ENCODE measurements at regions not wholly inside any gene's neighbourhood (a gene's known extent, or its start where the extent isn't known, plus 50 kb on each side); places are given as distances from the start of the nearest gene placed in this dataset.
"Not testable (repeated sequence)": the region's sequence is repeated elsewhere in the genome, so short reads cannot be mapped to it uniquely, and the experiment has no call there.

DNA sequence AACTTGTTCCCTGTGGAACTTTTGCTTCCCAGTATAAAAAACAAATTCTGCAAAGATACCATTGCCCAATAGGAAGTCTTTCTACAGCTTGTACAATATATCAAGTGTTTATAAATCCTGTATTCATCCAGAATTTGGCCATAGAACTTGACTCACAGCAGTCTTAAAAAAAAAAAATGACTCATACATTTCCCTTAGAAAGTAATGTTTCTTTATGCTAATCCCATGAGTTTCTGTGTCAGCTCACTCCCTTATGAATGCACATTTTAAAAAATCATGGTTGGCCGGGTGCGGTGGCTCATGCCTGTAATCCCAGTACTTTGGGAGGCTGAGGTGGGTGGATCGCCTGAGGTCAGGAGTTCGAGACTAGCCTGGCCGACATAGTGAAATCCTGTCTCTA, 89.3 kb upstream of the DMRT1 start:
- H3K36me3 ChIP-seq (ENCODE audit: control insufficient read depth in 4 of 4, insufficient read depth in 3 of 4, low read depth in 1 of 4, low read length in 3 of 4), result peaks cover 2 to 19% (median 7%) of the 10 kb centered on the region in 4 donors
- H3K4me3 ChIP-seq (ENCODE audit: low read depth in 1 of 3, low read length in 3 of 3), result no peak overlapping the region
- no peak overlapping the region for H3K9ac ChIP-seq (ENCODE audit: low read depth in 1 of 2, low read length in 2 of 2)
- peaks cover 0 to 20% (median 4%) of the 10 kb centered on the region in 4 donors for H3K4me1 ChIP-seq (ENCODE audit: control insufficient read depth in 4 of 4, insufficient read depth in 4 of 4, low read length in 3 of 4)
- TF ChIP-seq SP1 (IDR thresholded peaks at IDR 0.05) (no peak), HNF4G (IDR thresholded peaks at IDR 0.05) (no peak), EGR1 (IDR thresholded peaks at IDR 0.05; ENCODE audit: low read depth in 2 of 2) (no peak)
- TF ChIP-seq, protein P1, sequence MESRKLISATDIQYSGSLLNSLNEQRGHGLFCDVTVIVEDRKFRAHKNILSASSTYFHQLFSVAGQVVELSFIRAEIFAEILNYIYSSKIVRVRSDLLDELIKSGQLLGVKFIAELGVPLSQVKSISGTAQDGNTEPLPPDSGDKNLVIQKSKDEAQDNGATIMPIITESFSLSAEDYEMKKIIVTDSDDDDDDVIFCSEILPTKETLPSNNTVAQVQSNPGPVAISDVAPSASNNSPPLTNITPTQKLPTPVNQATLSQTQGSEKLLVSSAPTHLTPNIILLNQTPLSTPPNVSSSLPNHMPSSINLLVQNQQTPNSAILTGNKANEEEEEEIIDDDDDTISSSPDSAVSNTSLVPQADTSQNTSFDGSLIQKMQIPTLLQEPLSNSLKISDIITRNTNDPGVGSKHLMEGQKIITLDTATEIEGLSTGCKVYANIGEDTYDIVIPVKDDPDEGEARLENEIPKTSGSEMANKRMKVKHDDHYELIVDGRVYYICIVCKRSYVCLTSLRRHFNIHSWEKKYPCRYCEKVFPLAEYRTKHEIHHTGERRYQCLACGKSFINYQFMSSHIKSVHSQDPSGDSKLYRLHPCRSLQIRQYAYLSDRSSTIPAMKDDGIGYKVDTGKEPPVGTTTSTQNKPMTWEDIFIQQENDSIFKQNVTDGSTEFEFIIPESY (IDR thresholded peaks at IDR 0.05), result no peak
- 95% methylated on average over 5 of the region's 5 CpGs for WGBS
- peak overlapping the region; percentile 25 to 43 for H3K27ac ChIP-seq (ENCODE audit: low read depth in 1 of 2, low read length in 2 of 2)
- DNase-seq (ENCODE audit: low spot score), result no peak
- H3K9me3 ChIP-seq (ENCODE audit: control insufficient read depth in 4 of 4, low read length in 3 of 4), result no peaks in the 10 kb centered on the region
- H3K27me3 ChIP-seq (ENCODE audit: control insufficient read depth in 4 of 4, insufficient read depth in 4 of 4, low read length in 3 of 4), result no peaks in the 10 kb centered on the region

DNA sequence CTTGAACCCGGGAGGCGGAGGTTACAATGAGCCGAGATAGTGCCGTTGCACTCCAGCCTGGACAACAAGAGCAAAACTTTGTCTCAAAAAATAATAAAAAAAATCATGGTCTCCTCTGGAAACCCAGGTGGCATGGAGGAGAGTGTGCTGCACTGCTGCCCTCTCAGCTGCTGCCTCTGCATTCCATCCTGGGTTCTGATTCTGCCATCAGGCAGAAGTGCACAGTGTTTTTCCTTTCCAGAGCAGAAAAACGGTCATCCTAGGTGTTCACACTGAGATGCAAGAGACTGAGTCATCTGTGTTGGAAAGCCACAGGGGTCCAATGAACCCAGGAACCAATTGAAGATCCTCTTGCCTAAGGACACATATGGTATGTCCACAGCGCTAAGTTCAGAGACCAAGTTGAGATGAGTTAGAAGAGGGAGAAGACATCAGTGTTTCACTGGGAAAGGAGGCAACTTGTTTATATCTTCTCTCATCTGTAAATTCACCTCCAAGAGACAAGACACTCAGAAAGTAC, 88.8 kb upstream of the DMRT1 start:
- TF ChIP-seq HNF4A (conservative IDR thresholded peaks at IDR 0.05) (no peak), FOXA2 (IDR thresholded peaks at IDR 0.05) (no peak), JUND (IDR thresholded peaks at IDR 0.05) (no peak), RXRA (IDR thresholded peaks at IDR 0.05) (no peak), SP1 (IDR thresholded peaks at IDR 0.05) (no peak), NR2F2 (IDR thresholded peaks at IDR 0.05) (no peak), FOXA1 (IDR thresholded peaks at IDR 0.05) (no peak), GABPA (IDR thresholded peaks at IDR 0.05 in 1 of 2, conservative IDR thresholded peaks at IDR 0.05 in 1 of 2) (no peak), HNF4G (IDR thresholded peaks at IDR 0.05) (no peak), RAD21 (IDR thresholded peaks at IDR 0.05) (no peak), TAF1 (conservative IDR thresholded peaks at IDR 0.05) (no peak), EGR1 (IDR thresholded peaks at IDR 0.05; ENCODE audit: low read depth in 2 of 2) (no peak), YY1 (IDR thresholded peaks at IDR 0.05) (no peak)
- TF ChIP-seq, protein P2, sequence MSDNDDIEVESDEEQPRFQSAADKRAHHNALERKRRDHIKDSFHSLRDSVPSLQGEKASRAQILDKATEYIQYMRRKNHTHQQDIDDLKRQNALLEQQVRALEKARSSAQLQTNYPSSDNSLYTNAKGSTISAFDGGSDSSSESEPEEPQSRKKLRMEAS (IDR thresholded peaks at IDR 0.05), result no peak
- TF ChIP-seq, protein P3, sequence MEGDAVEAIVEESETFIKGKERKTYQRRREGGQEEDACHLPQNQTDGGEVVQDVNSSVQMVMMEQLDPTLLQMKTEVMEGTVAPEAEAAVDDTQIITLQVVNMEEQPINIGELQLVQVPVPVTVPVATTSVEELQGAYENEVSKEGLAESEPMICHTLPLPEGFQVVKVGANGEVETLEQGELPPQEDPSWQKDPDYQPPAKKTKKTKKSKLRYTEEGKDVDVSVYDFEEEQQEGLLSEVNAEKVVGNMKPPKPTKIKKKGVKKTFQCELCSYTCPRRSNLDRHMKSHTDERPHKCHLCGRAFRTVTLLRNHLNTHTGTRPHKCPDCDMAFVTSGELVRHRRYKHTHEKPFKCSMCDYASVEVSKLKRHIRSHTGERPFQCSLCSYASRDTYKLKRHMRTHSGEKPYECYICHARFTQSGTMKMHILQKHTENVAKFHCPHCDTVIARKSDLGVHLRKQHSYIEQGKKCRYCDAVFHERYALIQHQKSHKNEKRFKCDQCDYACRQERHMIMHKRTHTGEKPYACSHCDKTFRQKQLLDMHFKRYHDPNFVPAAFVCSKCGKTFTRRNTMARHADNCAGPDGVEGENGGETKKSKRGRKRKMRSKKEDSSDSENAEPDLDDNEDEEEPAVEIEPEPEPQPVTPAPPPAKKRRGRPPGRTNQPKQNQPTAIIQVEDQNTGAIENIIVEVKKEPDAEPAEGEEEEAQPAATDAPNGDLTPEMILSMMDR (IDR thresholded peaks at IDR 0.05; ENCODE audit: low read depth, low read length, missing input control), result no peak
- TF ChIP-seq, protein P4, sequence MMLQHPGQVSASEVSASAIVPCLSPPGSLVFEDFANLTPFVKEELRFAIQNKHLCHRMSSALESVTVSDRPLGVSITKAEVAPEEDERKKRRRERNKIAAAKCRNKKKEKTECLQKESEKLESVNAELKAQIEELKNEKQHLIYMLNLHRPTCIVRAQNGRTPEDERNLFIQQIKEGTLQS (IDR thresholded peaks at IDR 0.05), result no peak
- TF ChIP-seq, protein P5, sequence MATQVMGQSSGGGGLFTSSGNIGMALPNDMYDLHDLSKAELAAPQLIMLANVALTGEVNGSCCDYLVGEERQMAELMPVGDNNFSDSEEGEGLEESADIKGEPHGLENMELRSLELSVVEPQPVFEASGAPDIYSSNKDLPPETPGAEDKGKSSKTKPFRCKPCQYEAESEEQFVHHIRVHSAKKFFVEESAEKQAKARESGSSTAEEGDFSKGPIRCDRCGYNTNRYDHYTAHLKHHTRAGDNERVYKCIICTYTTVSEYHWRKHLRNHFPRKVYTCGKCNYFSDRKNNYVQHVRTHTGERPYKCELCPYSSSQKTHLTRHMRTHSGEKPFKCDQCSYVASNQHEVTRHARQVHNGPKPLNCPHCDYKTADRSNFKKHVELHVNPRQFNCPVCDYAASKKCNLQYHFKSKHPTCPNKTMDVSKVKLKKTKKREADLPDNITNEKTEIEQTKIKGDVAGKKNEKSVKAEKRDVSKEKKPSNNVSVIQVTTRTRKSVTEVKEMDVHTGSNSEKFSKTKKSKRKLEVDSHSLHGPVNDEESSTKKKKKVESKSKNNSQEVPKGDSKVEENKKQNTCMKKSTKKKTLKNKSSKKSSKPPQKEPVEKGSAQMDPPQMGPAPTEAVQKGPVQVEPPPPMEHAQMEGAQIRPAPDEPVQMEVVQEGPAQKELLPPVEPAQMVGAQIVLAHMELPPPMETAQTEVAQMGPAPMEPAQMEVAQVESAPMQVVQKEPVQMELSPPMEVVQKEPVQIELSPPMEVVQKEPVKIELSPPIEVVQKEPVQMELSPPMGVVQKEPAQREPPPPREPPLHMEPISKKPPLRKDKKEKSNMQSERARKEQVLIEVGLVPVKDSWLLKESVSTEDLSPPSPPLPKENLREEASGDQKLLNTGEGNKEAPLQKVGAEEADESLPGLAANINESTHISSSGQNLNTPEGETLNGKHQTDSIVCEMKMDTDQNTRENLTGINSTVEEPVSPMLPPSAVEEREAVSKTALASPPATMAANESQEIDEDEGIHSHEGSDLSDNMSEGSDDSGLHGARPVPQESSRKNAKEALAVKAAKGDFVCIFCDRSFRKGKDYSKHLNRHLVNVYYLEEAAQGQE (IDR thresholded peaks at IDR 0.05), result no peak
- TF ChIP-seq, protein P1 (IDR thresholded peaks at IDR 0.05), result no peak
- WGBS, result 90% methylated on average over 6 of the region's 6 CpGs
- H3K9me3 ChIP-seq (ENCODE audit: control insufficient read depth in 4 of 4, low read length in 3 of 4), result no peaks in the 10 kb centered on the region
- no peak overlapping the region for H3K4me3 ChIP-seq (ENCODE audit: low read depth in 1 of 3, low read length in 3 of 3)
- H3K4me1 ChIP-seq (ENCODE audit: control insufficient read depth in 4 of 4, insufficient read depth in 4 of 4, low read length in 3 of 4), result peaks cover 0 to 17% (median 2%) of the 10 kb centered on the region in 4 donors
- peak overlapping the region in 1 of 2 donors; percentile 27 for H3K27ac ChIP-seq (ENCODE audit: low read depth in 1 of 2, low read length in 2 of 2)
- no peaks in the 10 kb centered on the region for H3K27me3 ChIP-seq (ENCODE audit: control insufficient read depth in 4 of 4, insufficient read depth in 4 of 4, low read length in 3 of 4)
- no peak for DNase-seq (ENCODE audit: low spot score)
- no peak overlapping the region for H3K9ac ChIP-seq (ENCODE audit: low read depth in 1 of 2, low read length in 2 of 2)
- peaks cover 2 to 17% (median 6%) of the 10 kb centered on the region in 4 donors for H3K36me3 ChIP-seq (ENCODE audit: control insufficient read depth in 4 of 4, insufficient read depth in 3 of 4, low read depth in 1 of 4, low read length in 3 of 4)

DNA sequence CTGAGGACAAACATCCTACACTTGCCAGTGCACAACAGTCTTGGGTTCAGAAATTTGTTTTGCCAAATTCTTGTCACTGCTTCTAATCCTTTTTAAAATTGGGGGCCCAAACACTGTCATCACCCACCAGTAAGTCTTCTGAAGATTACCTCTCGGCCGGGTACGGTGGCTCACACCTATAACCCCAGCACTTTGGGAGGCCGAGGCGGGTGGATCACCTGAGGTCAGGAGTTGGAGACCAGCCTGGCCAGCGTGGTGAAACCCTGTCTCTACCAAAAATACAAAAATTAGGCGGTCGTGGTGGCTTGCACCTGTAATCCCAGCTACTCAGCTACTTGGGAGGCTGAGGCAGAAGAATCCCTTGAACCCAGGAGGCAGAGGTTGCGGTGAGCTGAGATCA, 87.8 kb upstream of the DMRT1 start:
- H3K4me3 ChIP-seq (ENCODE audit: low read depth in 1 of 3, low read length in 3 of 3); H3K9me3 ChIP-seq (ENCODE audit: control insufficient read depth in 4 of 4, low read length in 3 of 4); H3K36me3 ChIP-seq (ENCODE audit: control insufficient read depth in 4 of 4, insufficient read depth in 3 of 4, low read depth in 1 of 4, low read length in 3 of 4); H3K9ac ChIP-seq (ENCODE audit: low read depth in 1 of 2, low read length in 2 of 2); H3K27me3 ChIP-seq (ENCODE audit: control insufficient read depth in 4 of 4, insufficient read depth in 4 of 4, low read length in 3 of 4): not testable (repeated sequence)
- Histone ChIP-seq H3K4me1 (ENCODE audit: control insufficient read depth in 4 of 4, insufficient read depth in 4 of 4, low read length in 3 of 4) (peaks cover 0 to 17% (median 2%) of the 10 kb centered on the region in 4 donors), H3K27ac (ENCODE audit: low read depth in 1 of 2, low read length in 2 of 2) (peak overlapping the region; percentile 35)
- DNase-seq (ENCODE audit: low spot score), result peak; percentile 0
- 87% methylated on average over 9 of the region's 9 CpGs for WGBS
